Activated T-helper 2 cell treated with anti-CD3 and anti-CD28 coated beads, Interferon-gamma antibody, Interleukin-2, Interleukin-4, amounts not matched to agents 10 μg/mL and 5 μg/mL and 100 μg/mL, durations not matched to agents 14 hours and 24 hours and 36 hours (primary cell): ENCODE measurements at regions not wholly inside any gene's neighbourhood (a gene's known extent, or its start where the extent isn't known, plus 50 kb on each side); places are given as distances from the start of the nearest gene placed in this dataset.
"Not testable (repeated sequence)": the region's sequence is repeated elsewhere in the genome, so short reads cannot be mapped to it uniquely, and the experiment has no call there.

ENCODE experiments used
- DNase-seq: peaks from one replicate; pipeline ENCODE4 v3.0.0; 2021; ENCODE audit warnings: low spot score
- H3K27ac Mint-ChIP-seq: one replicate; pipeline ENCODE4 v1.8.0; 2021; ENCODE audit warnings: mixed read lengths
- H3K27me3 Mint-ChIP-seq: one replicate; pipeline ENCODE4 v1.8.0; 2021; ENCODE audit warnings: low read depth, mixed read lengths
- H3K36me3 Mint-ChIP-seq: one replicate; pipeline ENCODE4 v1.8.0; 2021; ENCODE audit warnings: low read depth, mixed read lengths
- H3K4me1 Mint-ChIP-seq: one replicate; pipeline ENCODE4 v1.8.0; 2021; ENCODE audit warnings: low read depth, mixed read lengths
- H3K4me3 Mint-ChIP-seq: one replicate; pipeline ENCODE4 v1.8.0; 2021; ENCODE audit warnings: low read depth, mild to moderate bottlenecking, moderate library complexity, mixed read lengths
- H3K9me3 Mint-ChIP-seq: one replicate; pipeline ENCODE4 v1.8.0; 2021; ENCODE audit warnings: mixed read lengths
- intact Hi-C: fragments of 100-400 bp; cut with micrococcal nuclease; formaldehyde crosslinking; loops from one replicate; pipeline ENCODE4 v1.15.1; 2023

GRCh38 chr6:76587271-76587670 lies 514.8 kb upstream of the IMPG1 start:
- Mint-ChIP-seq H3K4me1 (no peaks in the 10 kb centered on the region), H3K27me3 (no peaks in the 10 kb centered on the region), H3K27ac (no peak overlapping the region), H3K36me3 (no peaks in the 10 kb centered on the region), H3K4me3 (no peak overlapping the region), H3K9me3 (peaks cover 6% of the 10 kb centered on the region)
- no peak for DNase-seq
- intact Hi-C loops: no loop called here

- H3K36me3 Mint-ChIP-seq: no peaks in the 10 kb centered on the region
- no peaks in the 10 kb centered on the region for H3K27me3 Mint-ChIP-seq
- no peak overlapping the region for H3K27ac Mint-ChIP-seq
- H3K9me3 Mint-ChIP-seq: peaks cover 12% of the 10 kb centered on the region
- no peak overlapping the region for H3K4me3 Mint-ChIP-seq
- intact Hi-C loops: no loop called here
- no peaks in the 10 kb centered on the region for H3K4me1 Mint-ChIP-seq
- DNase-seq: no peak
Measured at GRCh38 chr6:76584121-76584520, 511.7 kb upstream of the IMPG1 start.

- no peaks in the 10 kb centered on the region for H3K27me3 Mint-ChIP-seq
- no peaks in the 10 kb centered on the region for H3K36me3 Mint-ChIP-seq
- DNase-seq: no peak
- peaks cover 7% of the 10 kb centered on the region for H3K9me3 Mint-ChIP-seq
- H3K27ac Mint-ChIP-seq: no peak overlapping the region
- intact Hi-C loops: no loop called here
- H3K4me3 Mint-ChIP-seq: no peak overlapping the region
- no peaks in the 10 kb centered on the region for H3K4me1 Mint-ChIP-seq
Measured at GRCh38 chr6:76578746-76579145, 506.3 kb upstream of the IMPG1 start.

GRCh38 chr6:76574746-76575145 lies 502.3 kb upstream of the IMPG1 start:
- Mint-ChIP-seq H3K4me3 (no peak overlapping the region), H3K36me3 (no peaks in the 10 kb centered on the region), H3K27ac (no peak overlapping the region), H3K4me1 (no peaks in the 10 kb centered on the region), H3K27me3 (no peaks in the 10 kb centered on the region), H3K9me3 (no peaks in the 10 kb centered on the region)
- no peak for DNase-seq
- intact Hi-C loops: no loop called here

GRCh38 chr6:76565932-76566331 lies 493.5 kb upstream of the IMPG1 start:
- intact Hi-C loops: no loop called here
- Mint-ChIP-seq H3K9me3 (peaks cover 16% of the 10 kb centered on the region), H3K4me1 (no peaks in the 10 kb centered on the region), H3K36me3 (no peaks in the 10 kb centered on the region), H3K4me3 (no peak overlapping the region), H3K27ac (no peak overlapping the region), H3K27me3 (no peaks in the 10 kb centered on the region)
- no peak for DNase-seq

DNA sequence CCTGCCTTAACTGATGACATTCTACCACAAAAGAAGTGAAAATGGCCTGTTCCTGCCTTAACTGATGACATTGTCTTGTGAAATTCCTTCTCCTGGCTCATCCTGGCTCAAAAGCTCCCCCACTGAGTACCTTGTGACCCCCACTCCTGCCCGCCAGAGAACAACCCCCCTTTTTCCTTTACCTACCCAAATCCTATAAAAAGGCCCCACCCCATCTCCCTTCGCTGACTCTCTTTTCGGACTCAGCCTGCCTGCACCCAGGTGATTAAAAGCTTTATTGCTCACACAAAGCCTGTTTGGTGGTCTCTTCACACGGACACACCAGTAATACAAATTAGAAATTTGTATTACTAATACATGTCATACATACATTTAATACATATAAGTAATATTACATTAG lies 489.9 kb upstream of the IMPG1 start:
- H3K36me3 Mint-ChIP-seq, intact Hi-C loops, H3K4me1 Mint-ChIP-seq, H3K4me3 Mint-ChIP-seq, DNase-seq, H3K27ac Mint-ChIP-seq, H3K27me3 Mint-ChIP-seq: not testable (repeated sequence)
- peaks cover 10% of the 10 kb centered on the region for H3K9me3 Mint-ChIP-seq

DNA sequence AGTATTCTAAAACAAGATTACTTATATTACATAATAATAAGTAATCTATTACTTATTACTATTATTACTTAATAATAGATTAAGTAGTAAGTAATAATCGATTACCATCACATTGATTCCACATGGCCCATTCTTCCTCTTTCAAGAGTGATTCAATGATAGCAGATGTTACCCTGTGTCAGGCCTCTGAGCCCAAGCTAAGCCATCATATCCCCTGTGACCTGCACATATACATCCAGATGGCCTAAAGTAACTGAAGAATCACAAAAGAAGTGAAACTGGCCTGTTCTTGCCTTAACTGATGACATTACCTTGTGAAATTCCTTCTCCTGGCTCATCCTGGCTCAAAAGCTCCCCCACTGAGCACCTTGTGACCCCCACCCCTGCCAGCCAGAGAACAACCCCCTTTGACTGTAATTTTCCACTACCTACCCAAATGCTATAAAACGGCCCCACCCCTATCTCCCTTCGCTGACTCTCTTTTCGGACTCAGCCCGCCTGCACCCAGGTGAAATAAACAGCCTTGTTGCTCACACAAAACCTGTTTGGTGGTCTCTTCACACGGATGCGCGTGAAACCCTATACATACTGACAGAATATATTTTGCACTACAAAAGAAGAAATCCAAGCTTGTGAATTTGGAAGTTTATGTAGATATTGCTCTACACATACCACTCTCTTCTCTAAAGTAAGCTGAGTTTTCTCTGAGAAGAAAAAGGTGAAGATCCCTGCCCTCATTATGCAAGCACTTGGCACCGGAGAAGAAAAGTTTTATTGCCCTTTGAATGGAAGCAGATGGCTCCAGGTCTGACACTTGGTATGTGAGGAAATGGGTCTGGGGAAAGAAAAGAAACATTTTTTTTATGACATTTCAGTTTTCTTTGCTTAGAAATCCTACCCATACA lies 488.6 kb upstream of the IMPG1 start:
- DNase-seq, H3K27ac Mint-ChIP-seq, H3K36me3 Mint-ChIP-seq, H3K4me1 Mint-ChIP-seq, H3K4me3 Mint-ChIP-seq, intact Hi-C loops, H3K27me3 Mint-ChIP-seq: not testable (repeated sequence)
- H3K9me3 Mint-ChIP-seq: peaks cover 10% of the 10 kb centered on the region

DNA sequence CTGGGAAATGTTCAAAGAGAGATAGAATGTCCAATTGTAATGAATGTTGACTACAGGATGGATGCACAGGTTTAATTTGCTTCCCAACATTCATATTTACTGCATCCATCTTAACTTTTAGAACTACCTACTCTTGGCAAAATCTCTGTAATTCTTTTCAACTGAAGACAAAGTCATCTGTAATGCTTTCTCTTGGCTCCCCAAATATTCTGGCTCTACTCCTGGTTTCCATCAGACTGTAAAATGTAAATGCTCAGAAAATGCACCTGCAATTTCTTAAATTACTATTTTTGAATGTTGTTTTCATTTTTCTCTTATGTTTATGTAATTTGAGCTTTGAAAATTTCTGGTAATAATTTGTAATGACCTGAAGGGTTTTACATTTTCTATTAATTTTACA lies 480.8 kb upstream of the IMPG1 start:
- DNase-seq: no peak
- H3K36me3 Mint-ChIP-seq: no peaks in the 10 kb centered on the region
- H3K4me3 Mint-ChIP-seq: no peak overlapping the region
- H3K27me3 Mint-ChIP-seq: no peaks in the 10 kb centered on the region
- no peak overlapping the region for H3K27ac Mint-ChIP-seq
- intact Hi-C loops: no loop called here
- no peaks in the 10 kb centered on the region for H3K4me1 Mint-ChIP-seq
- peaks cover 8% of the 10 kb centered on the region for H3K9me3 Mint-ChIP-seq

DNA sequence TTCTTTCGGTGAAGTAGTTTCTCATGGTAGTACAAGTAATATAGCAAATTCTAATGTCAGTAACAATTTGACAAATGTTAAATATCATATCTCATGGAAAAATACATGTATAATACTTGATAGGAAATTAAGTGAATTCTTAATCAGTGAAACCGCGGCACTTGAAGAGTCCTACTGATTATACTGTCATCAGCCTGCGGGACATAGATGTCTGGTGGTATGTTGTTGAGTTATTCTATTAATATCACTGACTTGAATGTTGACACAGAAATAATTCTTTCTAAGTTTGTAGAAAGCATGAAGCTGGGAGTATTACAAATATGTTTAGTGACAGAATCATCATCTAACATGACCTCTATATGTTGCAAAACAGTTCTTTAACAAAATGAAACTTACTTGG lies 479.8 kb upstream of the IMPG1 start:
- DNase-seq: no peak
- Mint-ChIP-seq H3K4me3 (no peak overlapping the region), H3K36me3 (no peaks in the 10 kb centered on the region), H3K9me3 (peaks cover 14% of the 10 kb centered on the region), H3K4me1 (no peaks in the 10 kb centered on the region), H3K27me3 (no peaks in the 10 kb centered on the region), H3K27ac (no peak overlapping the region)
- intact Hi-C loops: no loop called here

GRCh38 chr6:76533661-76534060 lies 461.2 kb upstream of the IMPG1 start:
- Mint-ChIP-seq H3K4me1 (no peaks in the 10 kb centered on the region), H3K27me3 (no peaks in the 10 kb centered on the region)

GRCh38 chr6:76532647-76533046 lies 460.2 kb upstream of the IMPG1 start:
- no peak for DNase-seq
- intact Hi-C loops: no loop called here
- Mint-ChIP-seq H3K4me3 (no peak overlapping the region), H3K36me3 (no peaks in the 10 kb centered on the region), H3K9me3 (peaks cover 64% of the 10 kb centered on the region), H3K27ac (no peak overlapping the region), H3K4me1 (no peaks in the 10 kb centered on the region), H3K27me3 (no peaks in the 10 kb centered on the region)

More at GRCh38 chr6:76533661-76534060, 461.2 kb upstream of the IMPG1 start:
- no peak for DNase-seq
- intact Hi-C loops: no loop called here
- no peaks in the 10 kb centered on the region for H3K36me3 Mint-ChIP-seq
- H3K9me3 Mint-ChIP-seq: peaks cover 56% of the 10 kb centered on the region
- H3K27ac Mint-ChIP-seq: no peak overlapping the region
- no peak overlapping the region for H3K4me3 Mint-ChIP-seq

DNA sequence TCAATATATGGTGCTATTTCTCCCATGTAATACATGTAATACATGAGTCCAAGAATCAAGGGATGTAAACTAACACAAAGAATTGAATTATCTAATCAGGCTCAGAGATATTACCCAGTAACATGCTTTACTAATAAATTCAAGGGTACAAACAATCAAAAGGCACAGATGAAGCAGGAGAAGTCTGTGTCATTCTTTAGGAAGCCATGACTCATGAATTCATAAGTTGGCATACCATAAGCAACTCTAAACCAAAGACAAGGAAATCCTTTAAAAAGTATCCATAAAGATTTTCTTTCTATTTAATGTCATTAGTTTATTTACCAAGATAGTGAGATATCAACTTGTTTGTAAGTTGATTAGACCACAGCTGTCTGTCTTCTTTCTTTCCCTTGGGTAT lies 446.0 kb upstream of the IMPG1 start:
- Mint-ChIP-seq H3K4me3 (no peak overlapping the region), H3K4me1 (no peaks in the 10 kb centered on the region), H3K9me3 (peaks cover 15% of the 10 kb centered on the region), H3K27ac (no peak overlapping the region), H3K36me3 (no peaks in the 10 kb centered on the region), H3K27me3 (no peaks in the 10 kb centered on the region)
- intact Hi-C loops: no loop called here
- DNase-seq: no peak

DNA sequence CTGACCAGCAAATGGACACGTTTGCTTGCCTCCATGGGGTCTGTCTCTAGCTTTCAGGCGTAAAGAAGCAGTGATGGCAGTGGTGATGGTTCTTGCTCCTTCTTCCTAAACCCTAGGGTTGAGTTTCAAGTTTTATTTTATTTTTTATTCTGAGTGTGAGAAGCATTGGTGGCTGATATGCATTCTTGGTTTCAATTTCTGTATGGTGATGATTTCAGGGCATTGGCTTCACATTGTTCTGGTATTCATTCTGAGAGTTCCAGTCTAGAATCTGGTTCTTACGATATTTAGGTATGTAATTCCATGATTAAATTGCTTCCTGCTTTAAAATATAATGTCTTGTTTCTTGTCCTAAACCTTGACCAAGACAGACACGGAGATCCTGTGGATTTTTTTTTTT lies 444.5 kb upstream of the IMPG1 start:
- H3K9me3 Mint-ChIP-seq: peaks cover 18% of the 10 kb centered on the region
- H3K27me3 Mint-ChIP-seq: no peaks in the 10 kb centered on the region
- DNase-seq: no peak
- no peak overlapping the region for H3K27ac Mint-ChIP-seq
- H3K4me3 Mint-ChIP-seq: no peak overlapping the region
- intact Hi-C loops: no loop called here
- no peaks in the 10 kb centered on the region for H3K4me1 Mint-ChIP-seq
- H3K36me3 Mint-ChIP-seq: no peaks in the 10 kb centered on the region
